IPS-NIHi7 (cell line): ENCODE measurements at regions not wholly inside any gene's neighbourhood (a gene's known extent, or its start where the extent isn't known, plus 50 kb on each side); places are given as distances from the start of the nearest gene placed in this dataset.

ENCODE experiments used
- DNase-seq: peaks from one replicate; pipeline ENCODE4 v3.0.0; 2012; ENCODE audit warnings: mixed read lengths; ENCODE audit errors: extremely low spot score

GRCh38 chr7:115883629-115884028 lies 146.9 kb downstream of the TFEC start:
- no peak for DNase-seq

GRCh38 chr7:115881476-115881875 lies 149.1 kb downstream of the TFEC start:
- no peak for DNase-seq

- no peak for DNase-seq
Observed at GRCh38 chr7:115879171-115879570, 151.4 kb downstream of the TFEC start.

- no peak for DNase-seq
Observed at GRCh38 chr7:115869801-115870200, 160.8 kb downstream of the TFEC start.

- no peak for DNase-seq
Observed at GRCh38 chr7:115869190-115869589, 161.4 kb downstream of the TFEC start.

GRCh38 chr7:115868369-115868768 lies 162.2 kb downstream of the TFEC start:
- DNase-seq: peak; percentile 10

GRCh38 chr7:115864082-115864481 lies 166.5 kb downstream of the TFEC start:
- DNase-seq: no peak

- DNase-seq: peak; percentile 13
Observed at GRCh38 chr7:115851291-115851690, 179.3 kb downstream of the TFEC start.

- no peak for DNase-seq
Observed at GRCh38 chr7:115850774-115851173, 179.8 kb downstream of the TFEC start.

- DNase-seq: no peak
Observed at GRCh38 chr7:115844857-115845256, 185.7 kb downstream of the TFEC start.

- no peak for DNase-seq
Observed at GRCh38 chr7:115840702-115841101, 189.9 kb downstream of the TFEC start.

GRCh38 chr7:115838829-115839228 lies 191.7 kb downstream of the TFEC start:
- no peak for DNase-seq

GRCh38 chr7:115831371-115831770 lies 199.2 kb downstream of the TFEC start:
- no peak for DNase-seq

GRCh38 chr7:115827305-115828045 lies 203.1 kb downstream of the TFEC start:
- no peak for DNase-seq

GRCh38 chr7:115825456-115826115 lies 205.0 kb downstream of the TFEC start:
- DNase-seq: no peak

GRCh38 chr7:115822801-115823200 lies 207.8 kb downstream of the TFEC start:
- DNase-seq: no peak

- DNase-seq: no peak
Observed at GRCh38 chr7:115822380-115822779, 208.2 kb downstream of the TFEC start.

- DNase-seq: peak; percentile 19
Observed at GRCh38 chr7:115816318-115816974, 214.1 kb downstream of the TFEC start.

- no peak for DNase-seq
Observed at GRCh38 chr7:115812794-115813193, 217.8 kb downstream of the TFEC start.

- DNase-seq: no peak
Observed at GRCh38 chr7:115805458-115805857, 225.1 kb downstream of the TFEC start.

GRCh38 chr7:115802415-115802814 lies 228.1 kb downstream of the TFEC start:
- no peak for DNase-seq

GRCh38 chr7:115799430-115799829 lies 231.1 kb downstream of the TFEC start:
- DNase-seq: no peak
